ENCODE measurements at regions not wholly inside any gene's neighbourhood (a gene's known extent, or its start where the extent isn't known, plus 50 kb on each side); places are given as distances from the start of the nearest gene placed in this dataset.

- DNase-seq = no peak
Measured at GRCh38 chr2:41621095-41621494, 426.7 kb upstream of the PKDCC start.

GRCh38 chr2:41621563-41621962, 426.3 kb upstream of the PKDCC start:
- peak; percentile 44 for DNase-seq

GRCh38 chr2:41622301-41622700, 425.5 kb upstream of the PKDCC start:
- peak; percentile 52 for DNase-seq

GRCh38 chr2:41626936-41627335, 420.9 kb upstream of the PKDCC start:
- DNase-seq = no peak

- no peak for DNase-seq
Measured at GRCh38 chr2:41634686-41635085, 413.1 kb upstream of the PKDCC start.

- no peak for DNase-seq
Measured at GRCh38 chr2:41644936-41645335, 402.9 kb upstream of the PKDCC start.

GRCh38 chr2:41647468-41648050, 400.3 kb upstream of the PKDCC start:
- no peak for DNase-seq

GRCh38 chr2:41657226-41657625, 390.6 kb upstream of the PKDCC start:
- no peak for DNase-seq

- no peak for DNase-seq
Measured at GRCh38 chr2:41659758-41660157, 388.1 kb upstream of the PKDCC start.

- DNase-seq = no peak
Measured at GRCh38 chr2:41662461-41662860, 385.4 kb upstream of the PKDCC start.

GRCh38 chr2:41663056-41663455, 384.8 kb upstream of the PKDCC start:
- no peak for DNase-seq

GRCh38 chr2:41668529-41668928, 379.3 kb upstream of the PKDCC start:
- no peak for DNase-seq

GRCh38 chr2:41678639-41679038, 369.2 kb upstream of the PKDCC start:
- DNase-seq = no peak

GRCh38 chr2:41686156-41686555, 361.7 kb upstream of the PKDCC start:
- no peak for DNase-seq

GRCh38 chr2:41691561-41691960, 356.3 kb upstream of the PKDCC start:
- no peak for DNase-seq

GRCh38 chr2:41694536-41695049, 353.2 kb upstream of the PKDCC start:
- no peak for DNase-seq

- no peak for DNase-seq
Measured at GRCh38 chr2:41695198-41696113, 352.4 kb upstream of the PKDCC start.

- DNase-seq = no peak
Measured at GRCh38 chr2:41697389-41697788, 350.4 kb upstream of the PKDCC start.

GRCh38 chr2:41698678-41699422, 349.0 kb upstream of the PKDCC start:
- DNase-seq = peak; percentile 39

- no peak for DNase-seq
Measured at GRCh38 chr2:41701231-41701630, 346.6 kb upstream of the PKDCC start.

GRCh38 chr2:41703123-41703522, 344.7 kb upstream of the PKDCC start:
- no peak for DNase-seq

GRCh38 chr2:41705634-41706033, 342.2 kb upstream of the PKDCC start:
- DNase-seq = no peak

- no peak for DNase-seq
Measured at GRCh38 chr2:41706286-41706685, 341.5 kb upstream of the PKDCC start.
